Muscle layer of colon (tissue), 2 donors: ENCODE measurements at regions not wholly inside any gene's neighbourhood (a gene's known extent, or its start where the extent isn't known, plus 50 kb on each side); places are given as distances from the start of the nearest gene placed in this dataset.

Source experiments
- H3K27ac ChIP-seq: one replicate; pipeline ENCODE4 v1.7.0; 2013; ENCODE audit warnings: low read depth, mild to moderate bottlenecking, low read length, moderate library complexity
- H3K27me3 ChIP-seq, 2 donors: one replicate each; pipeline ENCODE4 v1.7.0; 2013; ENCODE audit warnings: low read length in 2 of 2, mild to moderate bottlenecking in 2 of 2; ENCODE audit not compliant: insufficient read depth in 2 of 2, control insufficient read depth in 1 of 2
- H3K36me3 ChIP-seq: one replicate; pipeline ENCODE4 v1.7.0; 2013; ENCODE audit warnings: mild to moderate bottlenecking, low read length; ENCODE audit not compliant: insufficient read depth
- H3K4me1 ChIP-seq: one replicate; pipeline ENCODE4 v1.7.0; 2013; ENCODE audit warnings: mild to moderate bottlenecking, low read length; ENCODE audit not compliant: insufficient read depth
- H3K4me3 ChIP-seq, 2 donors: one replicate each; pipeline ENCODE4 v1.7.0; 2013; ENCODE audit warnings: low read length in 2 of 2, low read depth in 1 of 2, mild to moderate bottlenecking in 1 of 2, moderate library complexity in 1 of 2
- H3K9ac ChIP-seq: one replicate; pipeline ENCODE4 v1.7.0; 2013; ENCODE audit warnings: low read length
- H3K9me3 ChIP-seq: one replicate; pipeline ENCODE4 v1.7.0; 2013; ENCODE audit warnings: mild to moderate bottlenecking, low read length
- donor health status: abdominal sarcoma.
- donor health status: Adenocarcinoma of cecum.

DNA sequence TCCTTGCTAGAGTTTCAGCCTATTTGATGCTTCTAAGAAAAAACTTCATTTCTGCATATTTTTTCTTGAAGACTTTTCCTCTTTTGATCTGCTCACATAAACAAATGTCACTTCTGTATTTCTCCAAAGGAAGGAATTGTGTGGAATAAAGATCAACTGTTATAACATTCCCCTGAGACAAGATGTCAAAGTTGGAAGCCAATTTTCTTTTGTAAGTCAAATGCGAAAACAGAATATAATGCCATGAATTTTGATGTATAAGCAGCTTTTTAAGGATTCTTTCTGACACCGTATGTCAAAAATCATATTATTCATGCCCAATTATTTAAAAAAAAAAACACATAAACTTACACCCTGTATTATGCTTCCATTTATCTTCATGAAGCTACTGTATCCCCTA lies 70.3 kb upstream of the NHSL1 start:
- Histone ChIP-seq H3K9me3 (no peaks in the 10 kb centered on the region), H3K4me1 (no peaks in the 10 kb centered on the region), H3K36me3 (no peaks in the 10 kb centered on the region), H3K27me3 (no peaks in the 10 kb centered on the region), H3K9ac (no peak overlapping the region), H3K4me3 (no peak overlapping the region), H3K27ac (no peak overlapping the region)

GRCh38 chr6:138569970-138570724 lies 70.9 kb upstream of the NHSL1 start:
- no peaks in the 10 kb centered on the region for H3K36me3 ChIP-seq
- peak overlapping the region; percentile 19 for H3K27ac ChIP-seq
- H3K4me1 ChIP-seq, result no peaks in the 10 kb centered on the region
- no peaks in the 10 kb centered on the region for H3K9me3 ChIP-seq
- H3K9ac ChIP-seq, result no peak overlapping the region
- peak overlapping the region in 1 of 2 donors; percentile 55 for H3K4me3 ChIP-seq
- H3K27me3 ChIP-seq, result no peaks in the 10 kb centered on the region

DNA sequence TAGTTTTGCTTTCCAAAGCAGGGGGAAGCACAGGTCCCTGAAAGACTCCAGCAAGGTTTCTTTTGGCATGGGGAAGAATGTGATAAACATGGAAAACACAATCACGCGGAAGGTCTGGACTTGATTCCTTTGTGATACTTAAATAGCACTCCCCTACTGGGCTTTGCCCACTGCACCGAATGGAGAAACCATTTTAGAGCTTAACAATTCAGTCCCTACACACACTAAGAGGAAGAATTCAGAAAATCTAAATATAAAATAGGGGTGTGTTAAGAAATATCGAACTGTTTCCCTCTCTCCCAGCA lies 71.4 kb upstream of the NHSL1 start:
- peak overlapping the region; percentile 19 for H3K27ac ChIP-seq
- no peaks in the 10 kb centered on the region for H3K9me3 ChIP-seq
- peak overlapping the region; percentile 42 for H3K9ac ChIP-seq
- H3K4me1 ChIP-seq, result no peaks in the 10 kb centered on the region
- H3K4me3 ChIP-seq, result peak overlapping the region in 1 of 2 donors; percentile 55
- no peaks in the 10 kb centered on the region for H3K36me3 ChIP-seq
- H3K27me3 ChIP-seq, result no peaks in the 10 kb centered on the region

GRCh38 chr6:138571181-138571580 lies 71.9 kb upstream of the NHSL1 start:
- peak overlapping the region in 1 of 2 donors; percentile 55 for H3K4me3 ChIP-seq
- no peaks in the 10 kb centered on the region for H3K27me3 ChIP-seq
- peak overlapping the region; percentile 42 for H3K9ac ChIP-seq
- no peaks in the 10 kb centered on the region for H3K9me3 ChIP-seq
- peak overlapping the region; percentile 26 for H3K27ac ChIP-seq
- no peaks in the 10 kb centered on the region for H3K4me1 ChIP-seq
- no peaks in the 10 kb centered on the region for H3K36me3 ChIP-seq

GRCh38 chr6:138571585-138572166 lies 72.4 kb upstream of the NHSL1 start:
- Histone ChIP-seq H3K4me3 (peak overlapping the region; percentile 36 to 55), H3K9ac (peak overlapping the region; percentile 42)

GRCh38 chr6:138572167-138572875 lies 73.0 kb upstream of the NHSL1 start:
- peak overlapping the region; percentile 53 for H3K27ac ChIP-seq

More at GRCh38 chr6:138571585-138572166, 72.4 kb upstream of the NHSL1 start:
- no peaks in the 10 kb centered on the region for H3K4me1 ChIP-seq
- no peaks in the 10 kb centered on the region for H3K9me3 ChIP-seq
- peak overlapping the region; percentile 53 for H3K27ac ChIP-seq
- no peaks in the 10 kb centered on the region for H3K27me3 ChIP-seq
- no peaks in the 10 kb centered on the region for H3K36me3 ChIP-seq

DNA sequence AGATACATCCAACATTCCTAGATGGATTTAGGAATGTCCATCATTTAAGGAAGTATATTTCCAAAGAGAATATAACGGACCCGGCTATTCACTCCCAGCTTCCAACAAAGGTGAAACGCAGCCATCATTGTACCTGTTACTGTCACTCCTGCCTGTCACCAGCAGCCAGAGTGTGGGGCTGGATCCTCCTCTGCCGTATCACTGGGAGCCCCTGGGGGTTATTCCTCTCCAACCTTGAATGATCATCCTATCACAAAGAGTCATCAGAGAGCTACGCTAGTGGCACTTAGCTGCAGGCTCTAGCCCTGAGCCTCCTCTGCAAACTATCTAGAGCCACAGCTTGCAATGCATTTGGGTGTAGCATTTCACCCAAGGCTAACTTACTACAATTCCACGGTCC lies 73.6 kb upstream of the NHSL1 start:
- Histone ChIP-seq H3K9me3 (no peaks in the 10 kb centered on the region), H3K4me1 (no peaks in the 10 kb centered on the region), H3K36me3 (no peaks in the 10 kb centered on the region), H3K9ac (no peak overlapping the region), H3K4me3 (peak overlapping the region in 1 of 2 donors; percentile 55), H3K27me3 (no peaks in the 10 kb centered on the region), H3K27ac (no peak overlapping the region)

More at GRCh38 chr6:138572167-138572875, 73.0 kb upstream of the NHSL1 start:
- Histone ChIP-seq H3K27me3 (no peaks in the 10 kb centered on the region), H3K9me3 (no peaks in the 10 kb centered on the region), H3K4me3 (peak overlapping the region; percentile 36 to 55), H3K36me3 (no peaks in the 10 kb centered on the region), H3K9ac (peak overlapping the region; percentile 42), H3K4me1 (no peaks in the 10 kb centered on the region)

DNA sequence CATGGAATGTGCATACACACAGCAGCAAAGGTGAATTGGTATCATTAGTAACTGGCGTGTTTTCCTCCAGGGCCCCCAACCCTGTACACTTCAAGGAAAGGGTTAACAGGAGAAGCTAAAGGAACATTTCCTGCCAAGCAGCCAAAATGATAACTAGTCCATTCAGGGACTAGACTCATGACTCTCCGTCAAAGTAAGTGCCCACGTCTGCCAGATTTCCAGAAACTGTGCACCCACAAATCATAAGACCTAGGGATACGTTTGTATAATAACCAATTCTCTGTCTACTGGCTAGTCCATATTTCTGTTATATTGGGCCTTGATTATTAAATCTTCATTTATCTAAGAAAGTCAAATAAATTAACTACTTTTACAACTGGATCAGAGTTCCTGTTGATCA lies 76.0 kb upstream of the NHSL1 start:
- Histone ChIP-seq H3K9ac (no peak overlapping the region), H3K27ac (no peak overlapping the region), H3K36me3 (no peaks in the 10 kb centered on the region), H3K4me3 (no peak overlapping the region), H3K9me3 (no peaks in the 10 kb centered on the region), H3K4me1 (no peaks in the 10 kb centered on the region), H3K27me3 (no peaks in the 10 kb centered on the region)

GRCh38 chr6:138576313-138576712 lies 77.0 kb upstream of the NHSL1 start:
- no peaks in the 10 kb centered on the region for H3K4me1 ChIP-seq
- H3K9ac ChIP-seq, result no peak overlapping the region
- no peaks in the 10 kb centered on the region for H3K27me3 ChIP-seq
- H3K36me3 ChIP-seq, result no peaks in the 10 kb centered on the region
- no peaks in the 10 kb centered on the region for H3K9me3 ChIP-seq
- no peak overlapping the region for H3K4me3 ChIP-seq
- H3K27ac ChIP-seq, result no peak overlapping the region

GRCh38 chr6:138577151-138577915 lies 78.0 kb upstream of the NHSL1 start:
- no peaks in the 10 kb centered on the region for H3K9me3 ChIP-seq
- no peak overlapping the region for H3K9ac ChIP-seq
- no peaks in the 10 kb centered on the region for H3K27me3 ChIP-seq
- no peaks in the 10 kb centered on the region for H3K36me3 ChIP-seq
- no peak overlapping the region for H3K27ac ChIP-seq
- H3K4me1 ChIP-seq, result no peaks in the 10 kb centered on the region
- no peak overlapping the region for H3K4me3 ChIP-seq

GRCh38 chr6:138580040-138580439 lies 80.7 kb upstream of the NHSL1 start:
- no peaks in the 10 kb centered on the region for H3K9me3 ChIP-seq
- H3K4me3 ChIP-seq, result no peak overlapping the region
- no peak overlapping the region for H3K27ac ChIP-seq
- H3K9ac ChIP-seq, result no peak overlapping the region
- no peaks in the 10 kb centered on the region for H3K4me1 ChIP-seq
- H3K27me3 ChIP-seq, result no peaks in the 10 kb centered on the region
- no peaks in the 10 kb centered on the region for H3K36me3 ChIP-seq
